Thyroid gland (tissue), 4 donors: ENCODE measurements at regions not wholly inside any gene's neighbourhood (a gene's known extent, or its start where the extent isn't known, plus 50 kb on each side); places are given as distances from the start of the nearest gene placed in this dataset.

Experiments used
- CTCF ChIP-seq, 6 experiments: fragments of 200-600 bp in 3 of 6; fragments of 450-650 bp in 3 of 6; sonication (generic) in 3 of 6; IDR thresholded peaks; one replicate each; pipeline ENCODE4 v1.5.1; 2016 to 2019; ENCODE audit warnings: antibody characterized with exemption in 6 of 6, mild to moderate bottlenecking in 2 of 6, inconsistent platforms in 1 of 6, moderate library complexity in 1 of 6
- POLR2A ChIP-seq, 2 donors: fragments of 450-650 bp; IDR thresholded peaks; one replicate each; pipeline ENCODE4 v1.6.1; 2017; ENCODE audit warnings: antibody characterized with exemption in 2 of 2, mild to moderate bottlenecking in 2 of 2, moderate library complexity in 1 of 2

GRCh38 chr10:55200020-55200419 lies 399.0 kb upstream of the PCDH15 start:
- no peak for TF ChIP-seq CTCF (IDR thresholded peaks at IDR 0.05)
- TF ChIP-seq POLR2A (IDR thresholded peaks at IDR 0.05), result no peak
